ENCODE measurements at regions not wholly inside any gene's neighbourhood (a gene's known extent, or its start where the extent isn't known, plus 50 kb on each side); places are given as distances from the start of the nearest gene placed in this dataset.

GRCh38 chr18:22871809-22872525, 61.2 kb upstream of the RBBP8 start:
- DNase-seq, result no peak

- no peak for DNase-seq
Measured at GRCh38 chr18:22872900-22873537, 60.1 kb upstream of the RBBP8 start.

DNA sequence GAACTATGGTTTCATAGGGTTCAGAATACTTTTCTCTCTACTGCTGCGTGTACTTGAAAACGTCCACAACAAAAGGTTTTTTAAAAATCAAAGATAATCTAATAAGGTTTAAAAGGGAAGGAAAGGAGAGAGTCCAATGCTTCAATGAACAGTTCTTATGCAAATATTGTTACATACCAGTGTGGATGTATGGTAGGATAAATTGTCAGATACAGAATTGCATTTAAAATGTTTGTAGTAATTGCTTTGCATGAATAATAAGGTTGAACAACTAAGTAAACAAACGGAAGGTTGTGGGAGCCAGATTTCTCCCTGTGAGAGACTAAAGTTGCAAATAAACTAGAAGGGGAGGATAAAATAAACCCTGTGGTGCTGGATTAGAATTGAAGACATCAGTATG, 53.8 kb upstream of the RBBP8 start:
- no peak for DNase-seq

- no peak for DNase-seq
Measured at GRCh38 chr18:22882084-22882483, 51.0 kb upstream of the RBBP8 start.

- DNase-seq, result no peak
Measured at GRCh38 chr18:22883179-22883578, 49.9 kb upstream of the RBBP8 start.

Data from MV-4-11 (cell line).